ENCODE measurements at regions not wholly inside any gene's neighbourhood (a gene's known extent, or its start where the extent isn't known, plus 50 kb on each side); places are given as distances from the start of the nearest gene placed in this dataset.

DNA sequence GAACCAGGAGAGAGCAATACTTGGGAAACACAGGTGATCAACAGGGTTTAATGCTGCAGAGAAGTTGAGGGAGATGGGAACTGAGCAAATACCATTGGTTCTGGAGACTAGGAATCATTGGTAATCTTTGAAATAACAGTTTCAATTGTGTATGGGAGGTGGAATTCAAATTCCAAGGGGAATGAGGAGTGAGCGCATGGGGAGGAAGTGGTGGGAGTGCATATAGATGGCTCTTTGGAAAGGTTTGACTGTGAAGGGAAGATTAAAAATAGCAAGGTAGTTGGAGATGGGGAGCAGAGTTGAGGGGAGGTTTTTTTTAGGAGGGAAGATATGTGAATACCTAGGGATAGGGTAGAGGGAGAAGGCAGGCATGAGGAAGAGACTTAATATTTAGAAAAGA lies 51.1 kb upstream of the ROPN1 start:
- no peaks in the 10 kb centered on the region for H3K36me3 ChIP-seq (ENCODE audit: control insufficient read depth, insufficient read depth, low read length)
- 92 to 97% methylated on average over 1 of the region's 1 CpG for WGBS, 2 experiments
- no peaks in the 10 kb centered on the region for H3K4me1 ChIP-seq (ENCODE audit: control insufficient read depth, insufficient read depth, low read length)
- no peaks in the 10 kb centered on the region for H3K9me3 ChIP-seq (ENCODE audit: control insufficient read depth, low read length)
- H3K27me3 ChIP-seq (ENCODE audit: control insufficient read depth, insufficient read depth, low read length, poor library complexity, severe bottlenecking) = no peaks in the 10 kb centered on the region
- no peak overlapping the region for H3K27ac ChIP-seq (ENCODE audit: insufficient read depth, low read depth, low read length, poor library complexity, severe bottlenecking)
- H3K4me3 ChIP-seq (ENCODE audit: insufficient read depth, low read depth, low read length) = no peak overlapping the region

DNA sequence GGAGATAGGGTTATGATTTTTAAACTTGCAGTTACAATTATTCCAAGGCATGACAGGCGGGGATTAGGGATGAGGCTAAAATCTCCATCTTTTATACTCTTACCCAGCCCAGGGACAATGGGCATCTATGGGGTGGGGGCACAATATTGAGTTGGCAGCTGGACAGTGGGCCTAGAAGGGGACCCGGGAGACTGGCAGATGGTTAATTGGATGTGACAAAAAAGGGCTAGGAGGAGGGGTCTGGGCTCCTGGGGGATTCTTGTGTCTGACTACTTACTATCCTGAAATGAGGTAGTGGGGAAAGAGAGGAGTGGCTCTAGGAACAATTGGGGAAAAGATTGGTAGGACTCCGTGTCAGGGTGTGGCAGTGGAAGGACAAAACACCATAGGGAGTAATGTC lies 53.0 kb upstream of the ROPN1 start:
- no peak overlapping the region for H3K4me3 ChIP-seq (ENCODE audit: insufficient read depth, low read depth, low read length)
- 70 to 71% methylated on average over 3 of the region's 3 CpGs for WGBS, 2 experiments
- H3K36me3 ChIP-seq (ENCODE audit: control insufficient read depth, insufficient read depth, low read length) = no peaks in the 10 kb centered on the region
- no peaks in the 10 kb centered on the region for H3K9me3 ChIP-seq (ENCODE audit: control insufficient read depth, low read length)
- no peaks in the 10 kb centered on the region for H3K4me1 ChIP-seq (ENCODE audit: control insufficient read depth, insufficient read depth, low read length)
- H3K27me3 ChIP-seq (ENCODE audit: control insufficient read depth, insufficient read depth, low read length, poor library complexity, severe bottlenecking) = no peaks in the 10 kb centered on the region
- no peak overlapping the region for H3K27ac ChIP-seq (ENCODE audit: insufficient read depth, low read depth, low read length, poor library complexity, severe bottlenecking)

DNA sequence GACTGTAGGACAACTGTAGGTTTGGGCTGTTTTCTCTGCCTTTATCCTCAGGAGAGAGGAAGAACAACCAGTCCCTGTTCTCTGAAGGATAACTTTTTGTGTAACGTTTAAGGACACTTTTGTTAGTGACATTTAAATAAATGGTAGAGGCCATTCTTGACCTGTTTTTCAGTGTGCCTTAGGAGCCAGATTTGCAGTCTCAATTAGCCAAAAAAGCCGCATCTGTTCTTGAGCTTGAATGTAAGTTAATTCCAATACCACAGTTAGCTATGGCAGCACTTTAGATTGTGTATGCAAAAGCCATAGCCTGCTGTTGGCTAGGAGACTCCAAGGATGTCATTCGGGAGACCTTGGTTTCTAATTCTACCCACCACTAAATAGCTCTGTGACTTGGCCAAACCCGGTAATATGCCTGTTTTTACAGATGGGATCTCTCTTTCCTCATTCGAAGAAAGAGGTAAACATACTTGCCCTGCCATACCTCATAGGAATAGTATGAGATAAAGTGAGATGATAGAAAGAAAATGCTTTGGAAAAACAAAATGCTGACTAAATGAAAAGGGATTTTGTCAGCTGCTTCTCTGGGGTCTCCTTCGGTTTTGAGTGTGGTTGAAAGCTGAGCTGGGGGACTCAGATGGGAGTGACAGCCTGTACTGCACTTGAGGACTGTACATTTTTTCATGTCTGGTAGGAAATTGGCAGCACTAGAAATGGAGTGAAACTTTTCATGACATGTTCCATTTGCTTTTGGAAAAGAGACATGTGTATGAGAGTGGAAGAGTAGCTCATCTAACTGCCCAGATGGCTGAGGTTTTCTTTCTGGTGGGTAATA lies 57.3 kb upstream of the ROPN1 start:
- H3K27ac ChIP-seq (ENCODE audit: insufficient read depth, low read depth, low read length, poor library complexity, severe bottlenecking) = no peak overlapping the region
- 94% methylated on average over 6 of the region's 6 CpGs for WGBS, 2 experiments
- H3K36me3 ChIP-seq (ENCODE audit: control insufficient read depth, insufficient read depth, low read length) = no peaks in the 10 kb centered on the region
- no peaks in the 10 kb centered on the region for H3K9me3 ChIP-seq (ENCODE audit: control insufficient read depth, low read length)
- H3K4me1 ChIP-seq (ENCODE audit: control insufficient read depth, insufficient read depth, low read length) = no peaks in the 10 kb centered on the region
- no peak overlapping the region for H3K4me3 ChIP-seq (ENCODE audit: insufficient read depth, low read depth, low read length)
- H3K27me3 ChIP-seq (ENCODE audit: control insufficient read depth, insufficient read depth, low read length, poor library complexity, severe bottlenecking) = no peaks in the 10 kb centered on the region

DNA sequence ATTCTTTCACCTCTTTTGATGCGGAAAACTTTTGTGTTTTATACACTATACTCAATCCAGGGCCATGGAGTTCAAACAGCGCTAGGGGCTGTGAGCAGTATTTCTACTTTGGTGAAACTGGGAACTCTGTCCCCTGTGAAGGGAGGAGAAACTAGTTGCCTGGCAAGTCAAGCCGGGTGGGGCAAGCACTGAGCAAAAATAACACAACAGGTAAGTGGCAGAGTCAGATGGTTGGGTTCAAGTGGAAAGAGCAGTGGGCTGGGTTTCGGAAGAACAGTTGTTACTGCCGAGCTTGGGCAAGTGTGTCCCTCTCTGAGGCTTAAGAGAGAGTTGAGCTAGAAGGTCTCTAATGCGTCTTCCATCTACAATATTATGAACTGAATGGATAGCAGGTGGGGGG lies 59.7 kb upstream of the ROPN1 start:
- WGBS, 2 experiments = 93 to 96% methylated on average over 5 to 6 of the region's 6 CpGs
- Histone ChIP-seq H3K36me3 (ENCODE audit: control insufficient read depth, insufficient read depth, low read length) (no peaks in the 10 kb centered on the region), H3K4me3 (ENCODE audit: insufficient read depth, low read depth, low read length) (no peak overlapping the region), H3K4me1 (ENCODE audit: control insufficient read depth, insufficient read depth, low read length) (peaks cover 9% of the 10 kb centered on the region), H3K27me3 (ENCODE audit: control insufficient read depth, insufficient read depth, low read length, poor library complexity, severe bottlenecking) (no peaks in the 10 kb centered on the region), H3K9me3 (ENCODE audit: control insufficient read depth, low read length) (no peaks in the 10 kb centered on the region), H3K27ac (ENCODE audit: insufficient read depth, low read depth, low read length, poor library complexity, severe bottlenecking) (no peak overlapping the region)

DNA sequence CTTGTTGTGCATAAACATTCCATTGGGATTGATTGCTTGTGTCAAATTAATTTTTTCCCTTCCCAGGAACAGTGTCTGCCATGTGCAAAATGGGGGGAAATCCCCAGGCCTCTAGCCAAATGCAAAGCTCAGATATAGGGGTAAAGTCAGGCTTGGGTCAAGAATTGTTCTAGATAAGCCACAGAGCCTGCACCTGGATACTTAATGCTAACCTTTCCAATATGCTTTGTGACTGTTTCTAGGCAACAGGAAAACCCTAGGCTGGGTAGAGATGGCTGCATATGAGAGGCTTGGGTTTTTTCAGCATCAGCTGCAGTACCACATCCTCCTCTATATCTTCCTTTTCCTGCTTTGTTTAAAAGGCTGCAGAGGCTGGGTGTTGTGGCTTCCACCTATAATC lies 61.9 kb upstream of the ROPN1 start:
- H3K9me3 ChIP-seq (ENCODE audit: control insufficient read depth, low read length) = no peaks in the 10 kb centered on the region
- H3K4me1 ChIP-seq (ENCODE audit: control insufficient read depth, insufficient read depth, low read length) = peaks cover 9% of the 10 kb centered on the region
- H3K27ac ChIP-seq (ENCODE audit: insufficient read depth, low read depth, low read length, poor library complexity, severe bottlenecking) = no peak overlapping the region
- H3K27me3 ChIP-seq (ENCODE audit: control insufficient read depth, insufficient read depth, low read length, poor library complexity, severe bottlenecking) = no peaks in the 10 kb centered on the region
- no peak overlapping the region for H3K4me3 ChIP-seq (ENCODE audit: insufficient read depth, low read depth, low read length)
- no peaks in the 10 kb centered on the region for H3K36me3 ChIP-seq (ENCODE audit: control insufficient read depth, insufficient read depth, low read length)

DNA sequence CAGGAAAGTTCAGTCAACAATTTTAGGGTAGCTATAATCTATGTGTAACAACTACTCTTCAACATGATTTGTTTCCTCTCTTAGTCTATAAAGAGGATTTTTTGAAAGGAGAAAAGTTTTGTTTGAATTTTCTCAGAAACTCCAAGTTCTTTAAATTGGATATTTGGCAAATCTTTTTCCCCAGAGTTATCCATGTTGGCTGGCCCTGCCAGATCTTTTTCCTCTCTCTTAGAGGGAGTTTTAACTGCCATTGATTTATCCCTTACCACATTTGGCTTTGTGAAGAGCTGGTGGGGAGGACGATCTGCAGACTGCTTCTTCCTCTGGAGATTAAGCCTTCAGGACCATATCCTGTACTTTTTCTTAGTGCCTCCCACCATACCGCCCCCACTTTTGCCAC lies 64.9 kb upstream of the ROPN1 start:
- Histone ChIP-seq H3K27ac (ENCODE audit: insufficient read depth, low read depth, low read length, poor library complexity, severe bottlenecking) (no peak overlapping the region), H3K4me3 (ENCODE audit: insufficient read depth, low read depth, low read length) (no peak overlapping the region)

DNA sequence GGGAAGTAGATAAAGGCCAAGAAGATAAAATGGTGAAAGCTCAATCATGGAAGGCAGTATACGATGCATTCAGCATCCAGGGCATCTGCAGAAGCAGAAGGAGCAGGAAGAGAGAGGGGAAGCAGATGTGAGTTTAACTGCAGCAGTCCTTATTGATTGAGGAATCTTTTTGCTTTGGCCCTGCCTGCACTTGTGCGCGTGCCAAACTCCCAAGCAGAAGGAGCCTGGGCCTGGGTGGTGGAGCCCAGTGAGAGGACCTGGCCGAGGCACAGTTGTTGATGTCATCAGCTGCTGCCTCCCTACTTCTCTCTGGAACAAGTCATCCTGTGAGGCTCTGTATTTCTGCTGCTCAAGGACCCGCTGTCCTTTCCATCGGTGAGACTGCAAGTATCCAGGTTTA lies 65.5 kb upstream of the ROPN1 start:
- peaks cover 9% of the 10 kb centered on the region for H3K4me1 ChIP-seq (ENCODE audit: control insufficient read depth, insufficient read depth, low read length)
- H3K27me3 ChIP-seq (ENCODE audit: control insufficient read depth, insufficient read depth, low read length, poor library complexity, severe bottlenecking) = no peaks in the 10 kb centered on the region
- WGBS, 2 experiments = 80% methylated on average over 6 of the region's 6 CpGs
- no peak overlapping the region for H3K4me3 ChIP-seq (ENCODE audit: insufficient read depth, low read depth, low read length)
- no peaks in the 10 kb centered on the region for H3K36me3 ChIP-seq (ENCODE audit: control insufficient read depth, insufficient read depth, low read length)
- H3K9me3 ChIP-seq (ENCODE audit: control insufficient read depth, low read length) = no peaks in the 10 kb centered on the region
- H3K27ac ChIP-seq (ENCODE audit: insufficient read depth, low read depth, low read length, poor library complexity, severe bottlenecking) = no peak overlapping the region

More for the DNA sequence above, 64.9 kb upstream of the ROPN1 start:
- Histone ChIP-seq H3K9me3 (ENCODE audit: control insufficient read depth, low read length) (no peaks in the 10 kb centered on the region), H3K36me3 (ENCODE audit: control insufficient read depth, insufficient read depth, low read length) (no peaks in the 10 kb centered on the region), H3K4me1 (ENCODE audit: control insufficient read depth, insufficient read depth, low read length) (peaks cover 9% of the 10 kb centered on the region), H3K27me3 (ENCODE audit: control insufficient read depth, insufficient read depth, low read length, poor library complexity, severe bottlenecking) (no peaks in the 10 kb centered on the region)
- WGBS, 2 experiments = 78 to 82% methylated on average over 1 to 2 of the region's 2 CpGs

DNA sequence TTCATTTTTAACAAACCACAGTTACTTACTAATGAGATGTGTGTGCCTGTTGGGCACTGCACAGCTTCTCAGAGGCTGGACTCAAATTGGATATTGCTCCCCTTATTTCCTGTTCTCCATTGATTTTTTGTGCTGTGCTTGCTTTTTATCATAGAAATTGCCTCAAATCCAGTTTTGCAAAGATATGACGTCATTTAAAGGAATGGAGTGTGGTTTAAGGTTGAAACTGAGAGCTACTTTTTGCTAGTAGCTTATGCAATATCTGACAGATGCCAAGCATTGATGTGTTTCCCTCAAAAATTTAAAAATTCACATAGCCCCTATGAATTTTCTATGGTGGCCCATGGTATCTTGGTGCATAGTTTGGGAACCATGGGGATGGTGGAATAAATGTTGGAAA lies 67.7 kb upstream of the ROPN1 start:
- Histone ChIP-seq H3K9me3 (ENCODE audit: control insufficient read depth, low read length) (no peaks in the 10 kb centered on the region), H3K27ac (ENCODE audit: insufficient read depth, low read depth, low read length, poor library complexity, severe bottlenecking) (no peak overlapping the region), H3K4me3 (ENCODE audit: insufficient read depth, low read depth, low read length) (no peak overlapping the region), H3K36me3 (ENCODE audit: control insufficient read depth, insufficient read depth, low read length) (no peaks in the 10 kb centered on the region), H3K4me1 (ENCODE audit: control insufficient read depth, insufficient read depth, low read length) (peaks cover 9% of the 10 kb centered on the region), H3K27me3 (ENCODE audit: control insufficient read depth, insufficient read depth, low read length, poor library complexity, severe bottlenecking) (no peaks in the 10 kb centered on the region)
- 89 to 91% methylated on average over 1 of the region's 1 CpG for WGBS, 2 experiments

DNA sequence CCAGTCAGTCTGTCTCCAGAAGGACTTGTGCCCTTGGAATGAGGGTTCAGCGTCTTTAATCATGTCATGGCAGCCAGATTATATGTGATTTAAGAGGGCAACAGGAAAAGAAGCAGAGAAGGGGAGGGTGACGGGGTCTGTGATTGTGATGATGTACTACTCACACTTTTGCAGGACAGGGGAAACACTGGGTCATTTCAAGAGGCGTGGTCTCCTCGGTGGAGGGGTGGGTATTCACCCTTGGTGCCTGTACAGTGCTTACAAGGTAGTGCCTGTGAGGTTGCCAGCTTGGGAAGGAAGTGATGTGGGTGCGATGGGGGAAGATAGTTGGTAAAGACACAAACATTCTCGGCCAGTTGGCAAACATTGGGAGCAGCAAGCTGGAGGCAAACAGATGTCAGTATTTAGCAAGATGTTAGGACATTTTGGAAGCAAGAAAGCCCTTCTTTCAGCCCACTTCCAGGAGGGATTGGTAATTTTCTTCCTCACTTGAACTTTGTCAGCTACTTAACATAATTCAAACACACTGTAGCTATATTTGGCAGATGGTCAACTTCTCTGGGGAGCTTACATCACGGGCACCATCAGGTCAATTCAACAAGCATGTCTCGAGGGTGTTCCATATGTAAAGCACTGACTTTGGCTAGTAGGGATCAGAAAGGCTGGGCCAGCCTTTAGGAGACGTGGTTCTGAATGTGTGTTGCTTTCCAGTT lies 71.4 kb upstream of the ROPN1 start:
- no peaks in the 10 kb centered on the region for H3K27me3 ChIP-seq (ENCODE audit: control insufficient read depth, insufficient read depth, low read length, poor library complexity, severe bottlenecking)
- no peaks in the 10 kb centered on the region for H3K4me1 ChIP-seq (ENCODE audit: control insufficient read depth, insufficient read depth, low read length)
- no peaks in the 10 kb centered on the region for H3K36me3 ChIP-seq (ENCODE audit: control insufficient read depth, insufficient read depth, low read length)
- 93 to 94% methylated on average over 9 of the region's 9 CpGs for WGBS, 2 experiments
- H3K27ac ChIP-seq (ENCODE audit: insufficient read depth, low read depth, low read length, poor library complexity, severe bottlenecking) = no peak overlapping the region
- no peak overlapping the region for H3K4me3 ChIP-seq (ENCODE audit: insufficient read depth, low read depth, low read length)
- no peaks in the 10 kb centered on the region for H3K9me3 ChIP-seq (ENCODE audit: control insufficient read depth, low read length)

DNA sequence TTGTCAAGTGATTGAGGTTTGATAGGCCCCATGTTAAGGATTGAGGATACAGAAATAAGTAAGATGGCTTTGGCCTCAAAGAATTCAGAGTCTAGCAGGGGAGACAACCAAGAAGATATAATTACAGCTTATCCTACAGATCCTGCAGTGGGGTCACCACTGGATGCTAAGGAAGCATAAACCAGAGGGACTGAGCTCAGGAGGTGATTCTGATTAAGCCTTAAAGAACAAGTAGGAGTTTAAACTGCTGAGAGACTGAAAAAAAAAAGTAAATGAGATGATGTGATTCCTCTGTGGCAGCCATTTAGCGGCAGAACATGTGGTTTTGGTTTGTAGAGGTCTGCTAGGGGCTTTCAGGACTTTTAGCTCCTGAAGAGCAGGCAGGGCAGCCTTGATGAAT lies 72.1 kb upstream of the ROPN1 start:
- no peak overlapping the region for H3K4me3 ChIP-seq (ENCODE audit: insufficient read depth, low read depth, low read length)
- no peaks in the 10 kb centered on the region for H3K36me3 ChIP-seq (ENCODE audit: control insufficient read depth, insufficient read depth, low read length)
- no peaks in the 10 kb centered on the region for H3K9me3 ChIP-seq (ENCODE audit: control insufficient read depth, low read length)
- H3K27me3 ChIP-seq (ENCODE audit: control insufficient read depth, insufficient read depth, low read length, poor library complexity, severe bottlenecking) = no peaks in the 10 kb centered on the region
- 88 to 93% methylated on average over 1 of the region's 1 CpG for WGBS, 2 experiments
- H3K27ac ChIP-seq (ENCODE audit: insufficient read depth, low read depth, low read length, poor library complexity, severe bottlenecking) = no peak overlapping the region
- no peaks in the 10 kb centered on the region for H3K4me1 ChIP-seq (ENCODE audit: control insufficient read depth, insufficient read depth, low read length)
